HepG2 (cell line): ENCODE measurements at regions not wholly inside any gene's neighbourhood (a gene's known extent, or its start where the extent isn't known, plus 50 kb on each side); places are given as distances from the start of the nearest gene placed in this dataset.

Experiments used
- CCAR2 ChIP-seq: fragments of 200-400 bp; formaldehyde crosslinking; optimal IDR thresholded peaks from 2 replicates; pipeline ENCODE3; 2018; ENCODE audit warnings: low read depth, mild to moderate bottlenecking, low read length, moderate library complexity
- ELF1 ChIP-seq: sonication (generic); formaldehyde crosslinking; IDR thresholded peaks from 2 replicates; pipeline ENCODE4 v1.4.0; 2020; ENCODE audit warnings: missing genetic modification reagents
- GATAD2A ChIP-seq: IDR thresholded peaks from 2 replicates; pipeline ENCODE4 v1.6.1; 2016
- GTF2F1 ChIP-seq: fragments of 150-350 bp; IDR thresholded peaks from 2 replicates; pipeline ENCODE4 v1.6.1; 2014; ENCODE audit warnings: low read length
- ZNF605 ChIP-seq: sonication (generic); formaldehyde crosslinking; IDR thresholded peaks from 2 replicates; pipeline ENCODE4 v1.8.0; 2022; ENCODE audit warnings: mild to moderate bottlenecking, missing genetic modification reagents
- TF ChIP-seq, protein P1 (sequence below): sonication (generic); formaldehyde crosslinking; IDR thresholded peaks from 2 replicates; pipeline ENCODE4 v1.8.0; 2022; ENCODE audit warnings: missing genetic modification reagents, low read depth, mild to moderate bottlenecking, borderline replicate concordance
- TF ChIP-seq, protein P2 (sequence below), 2 experiments: sonication (generic) in 1 of 2; formaldehyde crosslinking in 1 of 2; IDR thresholded peaks; 2 replicates each; pipeline versions ENCODE4 v1.4.0 to v1.6.1; 2016 to 2020; ENCODE audit warnings: borderline replicate concordance in 1 of 2, low read depth in 1 of 2, mild to moderate bottlenecking in 1 of 2, missing genetic modification reagents in 1 of 2
- TF ChIP-seq, protein P3 (sequence below): sonication (generic); formaldehyde crosslinking; conservative IDR thresholded peaks from 2 replicates; pipeline ENCODE4 v1.4.0; 2020; ENCODE audit warnings: mild to moderate bottlenecking, missing genetic modification reagents, moderate library complexity
- TF ChIP-seq, protein P4 (sequence below): sonication (generic); formaldehyde crosslinking; IDR thresholded peaks from 2 replicates; pipeline ENCODE4 v1.4.0; 2020; ENCODE audit warnings: missing genetic modification reagents
- TF ChIP-seq, protein P5 (sequence below): sonication (generic); formaldehyde crosslinking; IDR thresholded peaks from 2 replicates; pipeline ENCODE4 v1.4.0; 2020; ENCODE audit warnings: mild to moderate bottlenecking, missing genetic modification reagents
- TF ChIP-seq, protein P6 (sequence below): sonication (generic); formaldehyde crosslinking; IDR thresholded peaks from 2 replicates; pipeline ENCODE4 v1.4.0; 2020; ENCODE audit warnings: missing genetic modification reagents, low read depth, mild to moderate bottlenecking, borderline replicate concordance
- TF ChIP-seq, protein P7 (sequence below): fragments of 450-650 bp; IDR thresholded peaks from 2 replicates; pipeline ENCODE4 v1.6.1; 2017

DNA sequence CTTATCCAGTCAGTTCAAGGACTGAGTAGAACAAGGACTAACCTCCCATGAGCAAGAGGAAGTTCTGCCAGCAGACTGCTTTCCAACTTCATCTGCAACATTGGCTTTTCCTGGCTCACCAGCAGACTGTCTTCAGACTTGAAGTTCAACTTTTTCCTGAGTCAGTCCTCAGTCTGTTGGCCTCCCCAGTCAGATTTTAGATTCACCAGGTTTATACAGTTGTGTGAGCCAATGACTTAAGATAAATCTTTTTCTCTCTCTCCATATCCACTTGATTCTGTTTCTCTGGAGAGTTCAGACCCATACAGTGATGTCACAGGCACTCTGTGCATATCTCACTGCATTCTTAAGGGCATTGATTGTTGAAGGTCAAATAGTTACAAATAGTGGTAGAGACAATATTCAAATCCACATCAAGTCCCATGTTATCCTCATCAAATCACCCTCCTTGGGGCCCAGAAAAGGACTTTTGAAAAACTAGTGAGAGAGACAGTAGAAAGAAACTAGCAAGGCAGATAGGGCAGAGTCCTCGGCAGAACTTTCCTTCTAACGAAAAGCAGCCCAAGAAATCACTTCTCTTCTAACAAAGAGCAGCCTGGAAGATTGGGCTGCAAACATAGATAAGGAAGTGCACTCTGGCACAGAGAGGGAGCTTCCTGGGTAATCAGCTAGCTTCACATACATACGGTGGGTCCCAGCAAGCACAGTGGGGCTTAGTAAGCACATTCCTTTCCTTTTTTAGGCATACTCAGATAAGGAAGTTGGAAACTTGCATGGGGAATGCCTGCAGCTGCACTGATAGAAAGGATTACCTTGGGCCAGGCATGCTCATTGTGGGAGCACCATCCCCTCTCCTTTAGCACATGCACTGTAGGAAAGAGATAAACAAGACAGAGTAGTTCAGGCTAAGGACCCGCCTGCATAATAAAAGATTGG lies 132.3 kb upstream of the FAM20A start (continued):
- TF ChIP-seq GATAD2A: peak; percentile 42; the same call in 1 of the 2 replicates
- TF ChIP-seq, protein P1, sequence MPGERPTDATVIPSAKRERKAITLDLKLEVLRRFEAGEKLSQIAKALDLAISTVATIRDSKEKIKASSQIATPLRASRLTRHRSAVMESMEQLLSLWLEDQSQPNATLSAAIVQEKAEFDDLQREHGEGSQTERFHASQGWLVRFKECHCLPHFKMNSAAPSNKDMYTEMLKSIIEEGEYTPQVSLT (CRISPR knock-in tag): no peak
- TF ChIP-seq, protein P2, sequence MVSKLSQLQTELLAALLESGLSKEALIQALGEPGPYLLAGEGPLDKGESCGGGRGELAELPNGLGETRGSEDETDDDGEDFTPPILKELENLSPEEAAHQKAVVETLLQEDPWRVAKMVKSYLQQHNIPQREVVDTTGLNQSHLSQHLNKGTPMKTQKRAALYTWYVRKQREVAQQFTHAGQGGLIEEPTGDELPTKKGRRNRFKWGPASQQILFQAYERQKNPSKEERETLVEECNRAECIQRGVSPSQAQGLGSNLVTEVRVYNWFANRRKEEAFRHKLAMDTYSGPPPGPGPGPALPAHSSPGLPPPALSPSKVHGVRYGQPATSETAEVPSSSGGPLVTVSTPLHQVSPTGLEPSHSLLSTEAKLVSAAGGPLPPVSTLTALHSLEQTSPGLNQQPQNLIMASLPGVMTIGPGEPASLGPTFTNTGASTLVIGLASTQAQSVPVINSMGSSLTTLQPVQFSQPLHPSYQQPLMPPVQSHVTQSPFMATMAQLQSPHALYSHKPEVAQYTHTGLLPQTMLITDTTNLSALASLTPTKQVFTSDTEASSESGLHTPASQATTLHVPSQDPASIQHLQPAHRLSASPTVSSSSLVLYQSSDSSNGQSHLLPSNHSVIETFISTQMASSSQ (IDR thresholded peaks at IDR 0.05; ENCODE audit: low read depth): no peak
- TF ChIP-seq, protein P2 (CRISPR knock-in tag; IDR thresholded peaks at IDR 0.05; ENCODE audit: borderline replicate concordance): no peak
- no peak for TF ChIP-seq CCAR2
- peak; percentile 46; the same call in 1 of the 2 replicates for TF ChIP-seq ZNF605
- TF ChIP-seq, protein P3, sequence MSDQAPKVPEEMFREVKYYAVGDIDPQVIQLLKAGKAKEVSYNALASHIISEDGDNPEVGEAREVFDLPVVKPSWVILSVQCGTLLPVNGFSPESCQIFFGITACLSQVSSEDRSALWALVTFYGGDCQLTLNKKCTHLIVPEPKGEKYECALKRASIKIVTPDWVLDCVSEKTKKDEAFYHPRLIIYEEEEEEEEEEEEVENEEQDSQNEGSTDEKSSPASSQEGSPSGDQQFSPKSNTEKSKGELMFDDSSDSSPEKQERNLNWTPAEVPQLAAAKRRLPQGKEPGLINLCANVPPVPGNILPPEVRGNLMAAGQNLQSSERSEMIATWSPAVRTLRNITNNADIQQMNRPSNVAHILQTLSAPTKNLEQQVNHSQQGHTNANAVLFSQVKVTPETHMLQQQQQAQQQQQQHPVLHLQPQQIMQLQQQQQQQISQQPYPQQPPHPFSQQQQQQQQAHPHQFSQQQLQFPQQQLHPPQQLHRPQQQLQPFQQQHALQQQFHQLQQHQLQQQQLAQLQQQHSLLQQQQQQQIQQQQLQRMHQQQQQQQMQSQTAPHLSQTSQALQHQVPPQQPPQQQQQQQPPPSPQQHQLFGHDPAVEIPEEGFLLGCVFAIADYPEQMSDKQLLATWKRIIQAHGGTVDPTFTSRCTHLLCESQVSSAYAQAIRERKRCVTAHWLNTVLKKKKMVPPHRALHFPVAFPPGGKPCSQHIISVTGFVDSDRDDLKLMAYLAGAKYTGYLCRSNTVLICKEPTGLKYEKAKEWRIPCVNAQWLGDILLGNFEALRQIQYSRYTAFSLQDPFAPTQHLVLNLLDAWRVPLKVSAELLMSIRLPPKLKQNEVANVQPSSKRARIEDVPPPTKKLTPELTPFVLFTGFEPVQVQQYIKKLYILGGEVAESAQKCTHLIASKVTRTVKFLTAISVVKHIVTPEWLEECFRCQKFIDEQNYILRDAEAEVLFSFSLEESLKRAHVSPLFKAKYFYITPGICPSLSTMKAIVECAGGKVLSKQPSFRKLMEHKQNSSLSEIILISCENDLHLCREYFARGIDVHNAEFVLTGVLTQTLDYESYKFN (CRISPR knock-in tag): peak; percentile 77
- no peak for TF ChIP-seq GTF2F1
- peak; percentile 68 for TF ChIP-seq ELF1 (CRISPR knock-in tag)
- TF ChIP-seq, protein P4, sequence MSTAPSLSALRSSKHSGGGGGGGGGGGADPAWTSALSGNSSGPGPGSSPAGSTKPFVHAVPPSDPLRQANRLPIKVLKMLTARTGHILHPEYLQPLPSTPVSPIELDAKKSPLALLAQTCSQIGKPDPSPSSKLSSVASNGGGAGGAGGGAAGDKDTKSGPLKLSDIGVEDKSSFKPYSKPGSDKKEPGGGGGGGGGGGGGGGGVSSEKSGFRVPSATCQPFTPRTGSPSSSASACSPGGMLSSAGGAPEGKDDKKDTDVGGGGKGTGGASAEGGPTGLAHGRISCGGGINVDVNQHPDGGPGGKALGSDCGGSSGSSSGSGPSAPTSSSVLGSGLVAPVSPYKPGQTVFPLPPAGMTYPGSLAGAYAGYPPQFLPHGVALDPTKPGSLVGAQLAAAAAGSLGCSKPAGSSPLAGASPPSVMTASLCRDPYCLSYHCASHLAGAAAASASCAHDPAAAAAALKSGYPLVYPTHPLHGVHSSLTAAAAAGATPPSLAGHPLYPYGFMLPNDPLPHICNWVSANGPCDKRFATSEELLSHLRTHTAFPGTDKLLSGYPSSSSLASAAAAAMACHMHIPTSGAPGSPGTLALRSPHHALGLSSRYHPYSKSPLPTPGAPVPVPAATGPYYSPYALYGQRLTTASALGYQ (CRISPR knock-in tag): no peak
- TF ChIP-seq, protein P5, sequence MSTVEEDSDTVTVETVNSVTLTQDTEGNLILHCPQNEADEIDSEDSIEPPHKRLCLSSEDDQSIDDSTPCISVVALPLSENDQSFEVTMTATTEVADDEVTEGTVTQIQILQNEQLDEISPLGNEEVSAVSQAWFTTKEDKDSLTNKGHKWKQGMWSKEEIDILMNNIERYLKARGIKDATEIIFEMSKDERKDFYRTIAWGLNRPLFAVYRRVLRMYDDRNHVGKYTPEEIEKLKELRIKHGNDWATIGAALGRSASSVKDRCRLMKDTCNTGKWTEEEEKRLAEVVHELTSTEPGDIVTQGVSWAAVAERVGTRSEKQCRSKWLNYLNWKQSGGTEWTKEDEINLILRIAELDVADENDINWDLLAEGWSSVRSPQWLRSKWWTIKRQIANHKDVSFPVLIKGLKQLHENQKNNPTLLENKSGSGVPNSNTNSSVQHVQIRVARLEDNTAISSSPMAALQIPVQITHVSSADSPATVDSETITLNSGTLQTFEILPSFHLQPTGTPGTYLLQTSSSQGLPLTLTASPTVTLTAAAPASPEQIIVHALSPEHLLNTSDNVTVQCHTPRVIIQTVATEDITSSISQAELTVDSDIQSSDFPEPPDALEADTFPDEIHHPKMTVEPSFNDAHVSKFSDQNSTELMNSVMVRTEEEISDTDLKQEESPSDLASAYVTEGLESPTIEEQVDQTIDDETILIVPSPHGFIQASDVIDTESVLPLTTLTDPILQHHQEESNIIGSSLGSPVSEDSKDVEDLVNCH (CRISPR knock-in tag): no peak
- TF ChIP-seq, protein P6, sequence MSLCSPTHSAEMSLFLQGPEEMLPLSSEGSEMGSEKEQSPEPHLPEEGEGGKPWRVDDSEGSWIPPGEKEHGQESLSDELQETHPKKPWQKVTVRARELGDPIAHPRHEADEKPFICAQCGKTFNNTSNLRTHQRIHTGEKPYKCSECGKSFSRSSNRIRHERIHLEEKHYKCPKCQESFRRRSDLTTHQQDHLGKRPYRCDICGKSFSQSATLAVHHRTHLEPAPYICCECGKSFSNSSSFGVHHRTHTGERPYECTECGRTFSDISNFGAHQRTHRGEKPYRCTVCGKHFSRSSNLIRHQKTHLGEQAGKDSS (CRISPR knock-in tag): no peak
- TF ChIP-seq, protein P7, sequence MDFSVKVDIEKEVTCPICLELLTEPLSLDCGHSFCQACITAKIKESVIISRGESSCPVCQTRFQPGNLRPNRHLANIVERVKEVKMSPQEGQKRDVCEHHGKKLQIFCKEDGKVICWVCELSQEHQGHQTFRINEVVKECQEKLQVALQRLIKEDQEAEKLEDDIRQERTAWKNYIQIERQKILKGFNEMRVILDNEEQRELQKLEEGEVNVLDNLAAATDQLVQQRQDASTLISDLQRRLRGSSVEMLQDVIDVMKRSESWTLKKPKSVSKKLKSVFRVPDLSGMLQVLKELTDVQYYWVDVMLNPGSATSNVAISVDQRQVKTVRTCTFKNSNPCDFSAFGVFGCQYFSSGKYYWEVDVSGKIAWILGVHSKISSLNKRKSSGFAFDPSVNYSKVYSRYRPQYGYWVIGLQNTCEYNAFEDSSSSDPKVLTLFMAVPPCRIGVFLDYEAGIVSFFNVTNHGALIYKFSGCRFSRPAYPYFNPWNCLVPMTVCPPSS: no peak
